CD4-positive, CD25-positive, alpha-beta regulatory T cell (primary cell): ENCODE measurements at regions not wholly inside any gene's neighbourhood (a gene's known extent, or its start where the extent isn't known, plus 50 kb on each side); places are given as distances from the start of the nearest gene placed in this dataset.

ENCODE experiments used
- ATAC-seq, 2 donors: fragments of 150-1000 bp; cut with Tn5 transposase; one replicate each; pipeline ENCODE4 v1.10.0; 2021; ENCODE audit warnings: low read depth in 2 of 2, moderate number of reproducible peaks in 2 of 2, moderate library complexity in 1 of 2
- DNase-seq, 3 donors: peaks; one replicate each; pipeline versions ENCODE4 v3.0.0 to v3.0.0-alpha.2; 2012 to 2022; ENCODE audit warnings: mixed read lengths in 1 of 3
- H3K27ac ChIP-seq: one replicate; pipeline ENCODE4 v1.7.0; 2013; ENCODE audit warnings: mild to moderate bottlenecking, low read length; ENCODE audit not compliant: insufficient read depth, poor library complexity, severe bottlenecking
- H3K27me3 ChIP-seq: one replicate; pipeline ENCODE4 v1.7.0; 2013; ENCODE audit warnings: low read length; ENCODE audit not compliant: control insufficient read depth, insufficient read depth
- H3K36me3 ChIP-seq: one replicate; pipeline ENCODE4 v1.7.0; 2013; ENCODE audit warnings: mild to moderate bottlenecking, low read length, moderate library complexity; ENCODE audit not compliant: control insufficient read depth, insufficient read depth
- H3K4me1 ChIP-seq: 2 replicates; pipeline ENCODE4 v1.7.0; 2013; ENCODE audit warnings: mild to moderate bottlenecking, low read length; ENCODE audit not compliant: insufficient read depth, control insufficient read depth, poor library complexity, severe bottlenecking
- H3K4me3 ChIP-seq: one replicate; pipeline ENCODE4 v1.7.0; 2013; ENCODE audit warnings: low read depth, mild to moderate bottlenecking, low read length, moderate library complexity
- H3K9me3 ChIP-seq, 2 experiments: 1 replicate in 1 of 2; 2 replicates in 1 of 2; pipeline ENCODE4 v1.7.0; 2013; ENCODE audit warnings: low read length in 2 of 2, mild to moderate bottlenecking in 1 of 2, moderate library complexity in 1 of 2; ENCODE audit not compliant: control insufficient read depth in 2 of 2
- H3K27ac Mint-ChIP-seq, 3 donors: one replicate each; pipeline ENCODE4 v1.8.0; 2020 to 2022; ENCODE audit warnings: mild to moderate bottlenecking in 3 of 3, mixed read lengths in 3 of 3, moderate library complexity in 2 of 3
- H3K27me3 Mint-ChIP-seq: one replicate; pipeline ENCODE4 v1.8.0; 2022; ENCODE audit warnings: mild to moderate bottlenecking, mixed read lengths
- H3K36me3 Mint-ChIP-seq: one replicate; pipeline ENCODE4 v1.8.0; 2020; ENCODE audit warnings: mixed read lengths
- H3K4me1 Mint-ChIP-seq, 4 donors: one replicate each; pipeline ENCODE4 v1.8.0; 2020 to 2022; ENCODE audit warnings: mixed read lengths in 4 of 4, mild to moderate bottlenecking in 1 of 4
- H3K4me3 Mint-ChIP-seq, 4 donors: one replicate each; pipeline ENCODE4 v1.8.0; 2020 to 2022; ENCODE audit warnings: mild to moderate bottlenecking in 4 of 4, mixed read lengths in 4 of 4, moderate library complexity in 3 of 4
- H3K9me3 Mint-ChIP-seq, 7 donors: one replicate each; pipeline ENCODE4 v1.8.0; 2020 to 2022; ENCODE audit warnings: mixed read lengths in 7 of 7, mild to moderate bottlenecking in 3 of 7, moderate library complexity in 2 of 7

DNA sequence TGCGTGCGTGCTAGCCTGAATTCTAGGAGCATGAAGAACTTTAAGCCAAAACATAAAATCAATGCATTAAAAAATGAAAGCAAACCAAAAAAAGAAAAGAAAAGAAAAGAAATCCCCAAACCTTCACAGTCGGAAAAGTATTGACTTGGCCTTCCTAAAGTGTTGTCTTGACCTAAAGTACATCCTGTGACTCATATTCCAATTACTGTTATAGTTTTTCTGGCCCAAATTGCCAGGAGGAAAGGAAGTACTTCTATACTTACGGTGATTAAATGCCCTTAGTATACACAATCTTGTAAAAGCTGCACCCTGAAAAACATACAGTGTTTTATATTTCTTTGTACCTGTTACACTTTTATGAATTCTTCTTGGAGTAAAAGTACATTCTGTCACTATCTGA, 512.8 kb downstream of the ANKRD50 start:
- no peaks in the 10 kb centered on the region for H3K4me1 Mint-ChIP-seq
- peaks cover 0 to 6% (median 4%) of the 10 kb centered on the region in 7 donors for H3K9me3 Mint-ChIP-seq
- no peaks in the 10 kb centered on the region for H3K9me3 ChIP-seq
- H3K36me3 Mint-ChIP-seq: no peaks in the 10 kb centered on the region
- H3K27ac ChIP-seq: no peak overlapping the region
- ATAC-seq (no peak), DNase-seq (no peak)
- H3K4me3 ChIP-seq: no peak overlapping the region
- H3K4me3 Mint-ChIP-seq: no peak overlapping the region
- no peaks in the 10 kb centered on the region for H3K27me3 Mint-ChIP-seq
- H3K4me1 ChIP-seq: no peaks in the 10 kb centered on the region
- no peaks in the 10 kb centered on the region for H3K36me3 ChIP-seq
- no peaks in the 10 kb centered on the region for H3K27me3 ChIP-seq
- H3K27ac Mint-ChIP-seq: no peak overlapping the region

DNA sequence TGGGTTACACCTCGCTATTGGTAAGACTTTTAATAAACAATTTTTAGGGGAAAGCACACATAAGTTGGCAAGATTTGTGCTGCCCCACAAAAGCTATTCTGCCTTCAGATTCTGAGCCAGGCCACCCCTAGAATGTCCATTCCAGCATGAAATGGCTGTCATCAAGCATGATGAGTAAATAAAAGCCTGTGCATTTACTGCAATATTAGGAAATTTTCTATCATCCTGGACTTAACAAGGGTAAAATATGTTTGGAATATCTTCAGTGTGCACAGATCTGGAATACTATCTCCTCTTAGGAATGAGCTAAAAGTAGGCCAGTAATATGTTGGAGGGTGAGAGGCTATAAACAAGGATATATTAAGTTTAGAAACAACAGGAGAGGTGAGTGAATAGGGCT, 510.9 kb downstream of the ANKRD50 start:
- H3K4me3 ChIP-seq: no peak overlapping the region
- H3K27ac ChIP-seq: no peak overlapping the region
- Mint-ChIP-seq H3K4me1 (no peaks in the 10 kb centered on the region), H3K36me3 (no peaks in the 10 kb centered on the region), H3K4me3 (no peak overlapping the region), H3K9me3 (peaks cover 0 to 5% (median 3%) of the 10 kb centered on the region in 7 donors), H3K27me3 (no peaks in the 10 kb centered on the region), H3K27ac (no peak overlapping the region)
- H3K9me3 ChIP-seq: no peaks in the 10 kb centered on the region
- H3K4me1 ChIP-seq: no peaks in the 10 kb centered on the region
- no peak for ATAC-seq
- no peaks in the 10 kb centered on the region for H3K27me3 ChIP-seq
- no peak for DNase-seq
- H3K36me3 ChIP-seq: no peaks in the 10 kb centered on the region

- Mint-ChIP-seq H3K4me3 (no peak overlapping the region), H3K9me3 (peaks cover 0 to 5% (median 3%) of the 10 kb centered on the region in 7 donors), H3K36me3 (no peaks in the 10 kb centered on the region), H3K27me3 (no peaks in the 10 kb centered on the region), H3K27ac (no peak overlapping the region), H3K4me1 (no peaks in the 10 kb centered on the region)
- Histone ChIP-seq H3K27me3 (no peaks in the 10 kb centered on the region), H3K4me3 (no peak overlapping the region), H3K27ac (no peak overlapping the region), H3K36me3 (no peaks in the 10 kb centered on the region), H3K4me1 (no peaks in the 10 kb centered on the region), H3K9me3 (no peaks in the 10 kb centered on the region)
- DNase-seq (no peak), ATAC-seq (no peak)
These were observed 510.4 kb downstream of the ANKRD50 start for GRCh38 chr4:124202099-124202498.

GRCh38 chr4:124203613-124204238, 508.8 kb downstream of the ANKRD50 start:
- no peaks in the 10 kb centered on the region for H3K27me3 Mint-ChIP-seq
- H3K27ac Mint-ChIP-seq: no peak overlapping the region
- no peak overlapping the region for H3K27ac ChIP-seq
- no peaks in the 10 kb centered on the region for H3K9me3 ChIP-seq
- H3K36me3 Mint-ChIP-seq: no peaks in the 10 kb centered on the region
- H3K36me3 ChIP-seq: no peaks in the 10 kb centered on the region
- DNase-seq (no peak), ATAC-seq (no peak)
- H3K27me3 ChIP-seq: no peaks in the 10 kb centered on the region
- H3K4me3 ChIP-seq: no peak overlapping the region
- no peaks in the 10 kb centered on the region for H3K4me1 ChIP-seq
- no peak overlapping the region for H3K4me3 Mint-ChIP-seq
- no peaks in the 10 kb centered on the region for H3K4me1 Mint-ChIP-seq
- H3K9me3 Mint-ChIP-seq: peaks cover 0 to 6% (median 3%) of the 10 kb centered on the region in 7 donors

DNA sequence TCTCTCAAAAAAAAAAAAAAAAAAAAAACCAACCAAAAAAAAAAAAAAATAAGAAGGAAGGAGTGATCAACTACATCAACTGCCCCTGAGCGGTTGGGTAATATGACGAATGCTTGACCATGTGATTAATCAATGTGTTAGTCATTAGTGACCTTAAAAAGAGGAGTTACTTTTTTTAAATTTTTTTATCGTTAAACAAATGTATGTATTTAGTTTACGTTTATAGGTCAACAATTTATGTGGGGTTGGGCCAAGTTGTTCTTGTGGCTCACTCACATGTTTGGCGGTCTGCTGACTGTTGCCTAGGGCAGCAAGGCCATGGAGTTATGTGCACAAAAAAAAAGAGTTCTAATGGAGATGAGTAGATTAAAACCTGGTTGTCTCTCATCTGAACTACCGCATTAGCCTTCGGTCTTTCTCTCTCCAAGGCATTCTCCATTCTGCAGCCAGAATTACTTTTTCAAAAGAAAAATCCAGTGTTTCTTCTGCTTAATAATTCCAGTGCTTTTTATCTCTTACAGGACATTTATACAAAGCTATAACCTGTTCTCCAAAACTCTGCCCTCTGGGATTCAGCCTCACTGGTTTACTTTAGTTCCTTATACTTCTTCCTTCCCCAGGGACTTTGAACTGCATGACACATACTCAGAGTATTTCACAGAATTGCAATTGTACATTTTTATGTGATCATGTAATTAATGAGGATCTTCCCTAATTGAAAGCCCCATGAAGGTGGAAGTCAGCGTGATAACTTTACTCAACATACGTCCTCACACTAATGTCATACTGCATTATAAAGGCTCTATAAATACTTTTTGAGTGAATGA, 505.5 kb downstream of the ANKRD50 start:
- H3K36me3 Mint-ChIP-seq: no peaks in the 10 kb centered on the region
- Histone ChIP-seq H3K27ac (no peak overlapping the region), H3K4me3 (no peak overlapping the region), H3K9me3 (no peaks in the 10 kb centered on the region), H3K36me3 (no peaks in the 10 kb centered on the region), H3K27me3 (no peaks in the 10 kb centered on the region), H3K4me1 (no peaks in the 10 kb centered on the region)
- ATAC-seq (no peak), DNase-seq (no peak)
- H3K27ac Mint-ChIP-seq: no peak overlapping the region
- H3K4me1 Mint-ChIP-seq: no peaks in the 10 kb centered on the region
- peaks cover 0 to 5% (median 3%) of the 10 kb centered on the region in 7 donors for H3K9me3 Mint-ChIP-seq
- no peak overlapping the region for H3K4me3 Mint-ChIP-seq
- H3K27me3 Mint-ChIP-seq: no peaks in the 10 kb centered on the region

DNA sequence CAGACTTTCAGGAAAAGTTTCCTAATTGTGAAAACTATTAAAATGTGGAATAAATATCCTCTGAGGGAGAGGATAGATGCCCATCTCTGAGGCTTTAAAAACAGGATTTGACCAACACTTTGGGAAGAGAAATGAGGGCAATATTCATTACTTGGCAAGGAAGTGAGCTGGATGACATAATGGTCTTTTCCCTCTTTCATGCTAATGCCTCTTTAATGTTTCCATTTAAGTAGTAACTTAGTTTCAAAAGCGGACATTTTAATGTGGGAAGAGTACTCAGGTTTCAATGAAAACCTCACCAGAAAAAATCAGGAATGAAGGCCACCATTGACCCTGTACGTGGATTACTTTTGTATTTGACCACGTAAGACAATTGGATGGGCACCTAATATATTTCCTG, 503.3 kb downstream of the ANKRD50 start:
- Histone ChIP-seq H3K27me3 (no peaks in the 10 kb centered on the region), H3K4me1 (no peaks in the 10 kb centered on the region), H3K36me3 (no peaks in the 10 kb centered on the region), H3K4me3 (no peak overlapping the region), H3K9me3 (no peaks in the 10 kb centered on the region), H3K27ac (no peak overlapping the region)
- no peaks in the 10 kb centered on the region for H3K4me1 Mint-ChIP-seq
- ATAC-seq (no peak), DNase-seq (no peak)
- H3K27ac Mint-ChIP-seq: no peak overlapping the region
- no peaks in the 10 kb centered on the region for H3K36me3 Mint-ChIP-seq
- H3K27me3 Mint-ChIP-seq: no peaks in the 10 kb centered on the region
- peaks cover 0 to 5% (median 3%) of the 10 kb centered on the region in 7 donors for H3K9me3 Mint-ChIP-seq
- no peak overlapping the region for H3K4me3 Mint-ChIP-seq

GRCh38 chr4:124209626-124210025, 502.9 kb downstream of the ANKRD50 start:
- no peaks in the 10 kb centered on the region for H3K4me1 ChIP-seq
- H3K36me3 ChIP-seq: no peaks in the 10 kb centered on the region
- ATAC-seq (no peak), DNase-seq (no peak)
- no peak overlapping the region for H3K27ac ChIP-seq
- no peak overlapping the region for H3K4me3 Mint-ChIP-seq
- peaks cover 0 to 5% (median 3%) of the 10 kb centered on the region in 7 donors for H3K9me3 Mint-ChIP-seq
- no peaks in the 10 kb centered on the region for H3K27me3 ChIP-seq
- H3K27ac Mint-ChIP-seq: no peak overlapping the region
- no peaks in the 10 kb centered on the region for H3K36me3 Mint-ChIP-seq
- no peaks in the 10 kb centered on the region for H3K9me3 ChIP-seq
- no peak overlapping the region for H3K4me3 ChIP-seq
- no peaks in the 10 kb centered on the region for H3K27me3 Mint-ChIP-seq
- H3K4me1 Mint-ChIP-seq: no peaks in the 10 kb centered on the region

- Histone ChIP-seq H3K27me3 (no peaks in the 10 kb centered on the region), H3K9me3 (no peaks in the 10 kb centered on the region), H3K4me1 (no peaks in the 10 kb centered on the region), H3K36me3 (no peaks in the 10 kb centered on the region), H3K27ac (no peak overlapping the region), H3K4me3 (no peak overlapping the region)
- Mint-ChIP-seq H3K4me1 (no peaks in the 10 kb centered on the region), H3K27ac (no peak overlapping the region), H3K4me3 (no peak overlapping the region), H3K36me3 (no peaks in the 10 kb centered on the region), H3K27me3 (no peaks in the 10 kb centered on the region), H3K9me3 (peaks cover 0 to 9% (median 2%) of the 10 kb centered on the region in 7 donors)
- no peak for DNase-seq
- ATAC-seq: no peak
These were observed 501.8 kb downstream of the ANKRD50 start for GRCh38 chr4:124210746-124211145.
